HCT116 (cell line): ENCODE measurements at regions not wholly inside any gene's neighbourhood (a gene's known extent, or its start where the extent isn't known, plus 50 kb on each side); places are given as distances from the start of the nearest gene placed in this dataset.

Experiments used
- CBX3 ChIP-seq: IDR thresholded peaks from 2 replicates; pipeline ENCODE4 v1.6.1; 2012; ENCODE audit warnings: low read depth
- CEBPB ChIP-seq: IDR thresholded peaks from 2 replicates; pipeline ENCODE4 v1.6.1; 2012; ENCODE audit warnings: low read depth
- EGR1 ChIP-seq: IDR thresholded peaks from 2 replicates; pipeline ENCODE4 v1.6.1; 2012; ENCODE audit warnings: low read depth
- EZH2 ChIP-seq: fragments of 200-600 bp; sonication (generic); IDR thresholded peaks from 2 replicates; pipeline ENCODE4 v1.6.1; 2017; ENCODE audit warnings: antibody characterized with exemption, mixed run types
- EZH2phosphoT487 ChIP-seq: fragments of 200-600 bp; IDR thresholded peaks from 2 replicates; pipeline ENCODE4 v1.6.1; 2018; ENCODE audit warnings: antibody characterized with exemption, borderline replicate concordance
- POLR2A ChIP-seq: IDR thresholded peaks from 2 replicates; pipeline ENCODE4 v1.7.0; 2011; ENCODE audit warnings: borderline replicate concordance; ENCODE audit not compliant: insufficient read depth, insufficient read length; ENCODE audit errors: extremely low read depth
- POLR2AphosphoS5 ChIP-seq: IDR thresholded peaks from 2 replicates; pipeline ENCODE4 v1.6.1; 2011; ENCODE audit warnings: mild to moderate bottlenecking, low read depth, low read length, moderate library complexity
- YY1 ChIP-seq: IDR thresholded peaks from 2 replicates; pipeline ENCODE4 v1.6.1; 2011; ENCODE audit warnings: low read length, low read depth, moderate library complexity, mild to moderate bottlenecking; ENCODE audit not compliant: insufficient replicate concordance; ENCODE audit errors: extremely low read depth
- ZNF274 ChIP-seq: fragments of 200-500 bp; sonication (Bioruptor generic); IDR thresholded peaks from 2 replicates; pipeline ENCODE4 v1.6.1; 2014; ENCODE audit warnings: mild to moderate bottlenecking, low read depth, low read length, inconsistent platforms
- TF ChIP-seq, protein P1 (sequence below), 3 experiments: fragments of 200-600 bp in 1 of 3; sonication (generic) in 1 of 3; IDR thresholded peaks in 2 of 3; conservative IDR thresholded peaks in 1 of 3; 2 replicates each; pipeline ENCODE4 v1.5.1; 2012 to 2017; ENCODE audit warnings: low read depth in 2 of 3, low read length in 2 of 3, antibody characterized with exemption in 1 of 3, borderline replicate concordance in 1 of 3, control low read depth in 1 of 3, mild to moderate bottlenecking in 1 of 3, mixed read lengths in 1 of 3, mixed run types in 1 of 3, moderate library complexity in 1 of 3; ENCODE audit not compliant: insufficient read depth in 1 of 3
- TF ChIP-seq, protein P2 (sequence below): IDR thresholded peaks from 2 replicates; pipeline ENCODE4 v1.6.1; 2012; ENCODE audit warnings: low read depth
- TF ChIP-seq, protein P3 (sequence below): IDR thresholded peaks from 2 replicates; pipeline ENCODE4 v1.6.1; 2012
- TF ChIP-seq, protein P4 (sequence below): IDR thresholded peaks from 2 replicates; pipeline ENCODE4 v1.6.1; 2012

DNA sequence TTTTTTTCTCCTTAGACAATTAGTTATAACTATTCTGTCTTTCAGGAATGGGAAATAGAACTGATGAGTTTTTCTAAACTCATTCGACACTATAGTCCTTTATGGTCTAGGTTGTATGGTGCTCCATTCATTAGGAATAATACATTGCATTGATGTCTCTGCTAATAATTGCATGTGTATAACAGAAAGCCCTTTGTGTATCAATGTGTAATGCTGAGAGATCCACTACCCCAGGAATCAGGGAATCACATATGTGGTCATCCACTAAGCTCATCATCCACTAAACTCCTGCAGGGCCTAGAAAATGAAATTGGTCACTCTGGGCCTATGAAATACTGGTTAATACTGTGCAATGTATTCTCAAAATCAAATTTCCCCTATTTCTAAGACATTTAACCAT, 242.0 kb upstream of the CDH18 start:
- TF ChIP-seq POLR2A (no peak), CEBPB (no peak), EZH2 (no peak), ZNF274 (no peak), POLR2AphosphoS5 (no peak), CBX3 (no peak), EZH2phosphoT487 (no peak), EGR1 (no peak), YY1 (no peak)
- TF ChIP-seq, protein P1, sequence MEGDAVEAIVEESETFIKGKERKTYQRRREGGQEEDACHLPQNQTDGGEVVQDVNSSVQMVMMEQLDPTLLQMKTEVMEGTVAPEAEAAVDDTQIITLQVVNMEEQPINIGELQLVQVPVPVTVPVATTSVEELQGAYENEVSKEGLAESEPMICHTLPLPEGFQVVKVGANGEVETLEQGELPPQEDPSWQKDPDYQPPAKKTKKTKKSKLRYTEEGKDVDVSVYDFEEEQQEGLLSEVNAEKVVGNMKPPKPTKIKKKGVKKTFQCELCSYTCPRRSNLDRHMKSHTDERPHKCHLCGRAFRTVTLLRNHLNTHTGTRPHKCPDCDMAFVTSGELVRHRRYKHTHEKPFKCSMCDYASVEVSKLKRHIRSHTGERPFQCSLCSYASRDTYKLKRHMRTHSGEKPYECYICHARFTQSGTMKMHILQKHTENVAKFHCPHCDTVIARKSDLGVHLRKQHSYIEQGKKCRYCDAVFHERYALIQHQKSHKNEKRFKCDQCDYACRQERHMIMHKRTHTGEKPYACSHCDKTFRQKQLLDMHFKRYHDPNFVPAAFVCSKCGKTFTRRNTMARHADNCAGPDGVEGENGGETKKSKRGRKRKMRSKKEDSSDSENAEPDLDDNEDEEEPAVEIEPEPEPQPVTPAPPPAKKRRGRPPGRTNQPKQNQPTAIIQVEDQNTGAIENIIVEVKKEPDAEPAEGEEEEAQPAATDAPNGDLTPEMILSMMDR (IDR thresholded peaks at IDR 0.05 in 2 of 3, conservative IDR thresholded peaks at IDR 0.05 in 1 of 3; ENCODE audit: borderline replicate concordance in 1 of 3, insufficient read depth in 1 of 3, low read depth in 2 of 3, low read length in 2 of 3) = no peak
- TF ChIP-seq, protein P2, sequence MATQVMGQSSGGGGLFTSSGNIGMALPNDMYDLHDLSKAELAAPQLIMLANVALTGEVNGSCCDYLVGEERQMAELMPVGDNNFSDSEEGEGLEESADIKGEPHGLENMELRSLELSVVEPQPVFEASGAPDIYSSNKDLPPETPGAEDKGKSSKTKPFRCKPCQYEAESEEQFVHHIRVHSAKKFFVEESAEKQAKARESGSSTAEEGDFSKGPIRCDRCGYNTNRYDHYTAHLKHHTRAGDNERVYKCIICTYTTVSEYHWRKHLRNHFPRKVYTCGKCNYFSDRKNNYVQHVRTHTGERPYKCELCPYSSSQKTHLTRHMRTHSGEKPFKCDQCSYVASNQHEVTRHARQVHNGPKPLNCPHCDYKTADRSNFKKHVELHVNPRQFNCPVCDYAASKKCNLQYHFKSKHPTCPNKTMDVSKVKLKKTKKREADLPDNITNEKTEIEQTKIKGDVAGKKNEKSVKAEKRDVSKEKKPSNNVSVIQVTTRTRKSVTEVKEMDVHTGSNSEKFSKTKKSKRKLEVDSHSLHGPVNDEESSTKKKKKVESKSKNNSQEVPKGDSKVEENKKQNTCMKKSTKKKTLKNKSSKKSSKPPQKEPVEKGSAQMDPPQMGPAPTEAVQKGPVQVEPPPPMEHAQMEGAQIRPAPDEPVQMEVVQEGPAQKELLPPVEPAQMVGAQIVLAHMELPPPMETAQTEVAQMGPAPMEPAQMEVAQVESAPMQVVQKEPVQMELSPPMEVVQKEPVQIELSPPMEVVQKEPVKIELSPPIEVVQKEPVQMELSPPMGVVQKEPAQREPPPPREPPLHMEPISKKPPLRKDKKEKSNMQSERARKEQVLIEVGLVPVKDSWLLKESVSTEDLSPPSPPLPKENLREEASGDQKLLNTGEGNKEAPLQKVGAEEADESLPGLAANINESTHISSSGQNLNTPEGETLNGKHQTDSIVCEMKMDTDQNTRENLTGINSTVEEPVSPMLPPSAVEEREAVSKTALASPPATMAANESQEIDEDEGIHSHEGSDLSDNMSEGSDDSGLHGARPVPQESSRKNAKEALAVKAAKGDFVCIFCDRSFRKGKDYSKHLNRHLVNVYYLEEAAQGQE = no peak
- TF ChIP-seq, protein P3, sequence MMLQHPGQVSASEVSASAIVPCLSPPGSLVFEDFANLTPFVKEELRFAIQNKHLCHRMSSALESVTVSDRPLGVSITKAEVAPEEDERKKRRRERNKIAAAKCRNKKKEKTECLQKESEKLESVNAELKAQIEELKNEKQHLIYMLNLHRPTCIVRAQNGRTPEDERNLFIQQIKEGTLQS = no peak
- TF ChIP-seq, protein P4, sequence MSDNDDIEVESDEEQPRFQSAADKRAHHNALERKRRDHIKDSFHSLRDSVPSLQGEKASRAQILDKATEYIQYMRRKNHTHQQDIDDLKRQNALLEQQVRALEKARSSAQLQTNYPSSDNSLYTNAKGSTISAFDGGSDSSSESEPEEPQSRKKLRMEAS = no peak
